ENCODE measurements at regions not wholly inside any gene's neighbourhood (a gene's known extent, or its start where the extent isn't known, plus 50 kb on each side); places are given as distances from the start of the nearest gene placed in this dataset.

GRCh38 chr1:229022595-229023333, 248.1 kb upstream of the RAB4A start:
- H3K27ac ChIP-seq = peak overlapping the region in 1 of 2 donors; percentile 37
- H3K9me3 ChIP-seq = no peaks in the 10 kb centered on the region
- TF ChIP-seq POLR2A (IDR thresholded peaks at IDR 0.05) (no peak), CTCF (IDR thresholded peaks at IDR 0.05) (no peak), POLR2AphosphoS5 (IDR thresholded peaks at IDR 0.05) (no peak)
- no peak overlapping the region for H3K4me3 ChIP-seq
- DNase-seq (ENCODE audit: low spot score in 2 of 2) = no peak
- intact Hi-C loops (cut with DNase I; ENCODE audit: low total_unique reads) = no loop called here
- no peaks in the 10 kb centered on the region for H3K27me3 ChIP-seq
- H3K36me3 ChIP-seq = no peaks in the 10 kb centered on the region
- H3K4me1 ChIP-seq = peaks cover 0 to 5% of the 10 kb centered on the region in 2 donors

GRCh38 chr1:229023651-229024300, 247.1 kb upstream of the RAB4A start:
- no peak overlapping the region for H3K4me3 ChIP-seq
- no peaks in the 10 kb centered on the region for H3K9me3 ChIP-seq
- H3K4me1 ChIP-seq = peaks cover 0 to 5% of the 10 kb centered on the region in 2 donors
- no peak overlapping the region for H3K27ac ChIP-seq
- DNase-seq (ENCODE audit: low spot score in 2 of 2) = no peak
- H3K36me3 ChIP-seq = no peaks in the 10 kb centered on the region
- TF ChIP-seq POLR2AphosphoS5 (IDR thresholded peaks at IDR 0.05) = no peak
- no peak for TF ChIP-seq CTCF (IDR thresholded peaks at IDR 0.05)
- TF ChIP-seq POLR2A (IDR thresholded peaks at IDR 0.05) = no peak
- intact Hi-C loops (cut with DNase I; ENCODE audit: low total_unique reads) = no loop called here
- H3K27me3 ChIP-seq = no peaks in the 10 kb centered on the region

GRCh38 chr1:229024528-229025130, 246.3 kb upstream of the RAB4A start:
- peaks cover 0 to 5% of the 10 kb centered on the region in 2 donors for H3K4me1 ChIP-seq
- H3K9me3 ChIP-seq = no peaks in the 10 kb centered on the region
- H3K36me3 ChIP-seq = no peaks in the 10 kb centered on the region
- peak overlapping the region in 1 of 2 donors; percentile 34 for H3K27ac ChIP-seq
- no peak for TF ChIP-seq POLR2A (IDR thresholded peaks at IDR 0.05)
- TF ChIP-seq CTCF (IDR thresholded peaks at IDR 0.05) = no peak
- no peak for TF ChIP-seq POLR2AphosphoS5 (IDR thresholded peaks at IDR 0.05)
- no peak overlapping the region for H3K4me3 ChIP-seq
- DNase-seq (ENCODE audit: low spot score in 2 of 2) = no peak
- intact Hi-C loops (cut with DNase I; ENCODE audit: low total_unique reads) = no loop called here
- no peaks in the 10 kb centered on the region for H3K27me3 ChIP-seq

GRCh38 chr1:229025576-229025975, 245.3 kb upstream of the RAB4A start:
- Histone ChIP-seq H3K4me1 (peaks cover 0 to 5% of the 10 kb centered on the region in 2 donors), H3K9me3 (no peaks in the 10 kb centered on the region), H3K27me3 (no peaks in the 10 kb centered on the region), H3K27ac (peak overlapping the region in 1 of 2 donors; percentile 34), H3K36me3 (no peaks in the 10 kb centered on the region), H3K4me3 (no peak overlapping the region)
- intact Hi-C loops (cut with DNase I; ENCODE audit: low total_unique reads) = no loop called here
- TF ChIP-seq POLR2A (IDR thresholded peaks at IDR 0.05) = no peak
- no peak for TF ChIP-seq POLR2AphosphoS5 (IDR thresholded peaks at IDR 0.05)
- no peak for TF ChIP-seq CTCF (IDR thresholded peaks at IDR 0.05)
- no peak for DNase-seq (ENCODE audit: low spot score in 2 of 2)

GRCh38 chr1:229027158-229027557, 243.8 kb upstream of the RAB4A start:
- Histone ChIP-seq H3K27ac (peak overlapping the region; percentile 10 to 87), H3K36me3 (no peaks in the 10 kb centered on the region), H3K9me3 (no peaks in the 10 kb centered on the region), H3K27me3 (no peaks in the 10 kb centered on the region), H3K4me3 (no peak overlapping the region), H3K4me1 (peaks cover 0 to 5% of the 10 kb centered on the region in 2 donors)
- intact Hi-C loops (cut with DNase I; ENCODE audit: low total_unique reads) = no loop called here
- no peak for TF ChIP-seq CTCF (IDR thresholded peaks at IDR 0.05)
- no peak for TF ChIP-seq POLR2AphosphoS5 (IDR thresholded peaks at IDR 0.05)
- TF ChIP-seq POLR2A (IDR thresholded peaks at IDR 0.05) = no peak
- DNase-seq (ENCODE audit: low spot score in 2 of 2) = no peak

Measured in breast epithelium (tissue), 4 donors.